Midbrain (tissue), 1 donor: ENCODE measurements at regions not wholly inside any gene's neighbourhood (a gene's known extent, or its start where the extent isn't known, plus 50 kb on each side); places are given as distances from the start of the nearest gene placed in this dataset.
"Not testable (repeated sequence)": the region's sequence is repeated elsewhere in the genome, so short reads cannot be mapped to it uniquely, and the experiment has no call there.

ENCODE experiments used
- DNase-seq: peaks from one replicate; lab custom pipeline; 2025; lab: John Stamatoyannopoulos, UW

GRCh38 chr18:29383311-29384273, 1206.7 kb upstream of the CDH2 start:
- no peak for DNase-seq

- DNase-seq: no peak
Observed at GRCh38 chr18:29378651-29379136, 1201.8 kb upstream of the CDH2 start.

- no peak for DNase-seq
Observed at GRCh38 chr18:29377346-29377745, 1200.4 kb upstream of the CDH2 start.

- no peak for DNase-seq
Observed at GRCh38 chr18:29373000-29373399, 1196.1 kb upstream of the CDH2 start.

GRCh38 chr18:29361843-29362242, 1184.9 kb upstream of the CDH2 start:
- no peak for DNase-seq

GRCh38 chr18:29360659-29361058, 1183.7 kb upstream of the CDH2 start:
- DNase-seq: not testable (repeated sequence)

GRCh38 chr18:29359222-29359621, 1182.3 kb upstream of the CDH2 start:
- not testable (repeated sequence) for DNase-seq

GRCh38 chr18:29351171-29351570, 1174.2 kb upstream of the CDH2 start:
- no peak for DNase-seq

- no peak for DNase-seq
Observed at GRCh38 chr18:29328932-29329331, 1152.0 kb upstream of the CDH2 start.

GRCh38 chr18:29326214-29326613, 1149.3 kb upstream of the CDH2 start:
- DNase-seq: no peak

GRCh38 chr18:29321561-29321960, 1144.6 kb upstream of the CDH2 start:
- no peak for DNase-seq

- no peak for DNase-seq
Observed at GRCh38 chr18:29313312-29313711, 1136.4 kb upstream of the CDH2 start.

- no peak for DNase-seq
Observed at GRCh38 chr18:29311580-29311979, 1134.7 kb upstream of the CDH2 start.

- no peak for DNase-seq
Observed at GRCh38 chr18:29309366-29309765, 1132.4 kb upstream of the CDH2 start.

GRCh38 chr18:29307982-29308381, 1131.1 kb upstream of the CDH2 start:
- DNase-seq: no peak

GRCh38 chr18:29307231-29307630, 1130.3 kb upstream of the CDH2 start:
- DNase-seq: no peak

- no peak for DNase-seq
Observed at GRCh38 chr18:29305516-29305915, 1128.6 kb upstream of the CDH2 start.

- DNase-seq: no peak
Observed at GRCh38 chr18:29301048-29301447, 1124.1 kb upstream of the CDH2 start.

- no peak for DNase-seq
Observed at GRCh38 chr18:29285471-29285870, 1108.5 kb upstream of the CDH2 start.

- no peak for DNase-seq
Observed at GRCh38 chr18:29271501-29271900, 1094.6 kb upstream of the CDH2 start.

- DNase-seq: no peak
Observed at GRCh38 chr18:29259838-29260237, 1082.9 kb upstream of the CDH2 start.

GRCh38 chr18:29254123-29254522, 1077.2 kb upstream of the CDH2 start:
- no peak for DNase-seq

- DNase-seq: no peak
Observed at GRCh38 chr18:29251681-29252080, 1074.8 kb upstream of the CDH2 start.

- DNase-seq: no peak
Observed at GRCh38 chr18:29250843-29251242, 1073.9 kb upstream of the CDH2 start.
